Peyer's patch (tissue), 4 donors: ENCODE measurements at regions not wholly inside any gene's neighbourhood (a gene's known extent, or its start where the extent isn't known, plus 50 kb on each side); places are given as distances from the start of the nearest gene placed in this dataset.

Experiments
- POLR2A ChIP-seq, 2 donors: fragments of 450-650 bp; IDR thresholded peaks; one replicate each; pipeline ENCODE4 v1.5.1; 2017; ENCODE audit warnings: antibody characterized with exemption in 2 of 2, mild to moderate bottlenecking in 2 of 2, moderate library complexity in 2 of 2
- TF ChIP-seq, protein P1 (sequence below), 6 experiments: fragments of 450-650 bp in 4 of 6; fragments of 200-600 bp in 2 of 6; sonication (generic) in 1 of 6; IDR thresholded peaks; one replicate each; pipeline ENCODE4 v1.5.1; 2017 to 2019; ENCODE audit warnings: antibody characterized with exemption in 6 of 6, mild to moderate bottlenecking in 3 of 6, moderate library complexity in 1 of 6

DNA sequence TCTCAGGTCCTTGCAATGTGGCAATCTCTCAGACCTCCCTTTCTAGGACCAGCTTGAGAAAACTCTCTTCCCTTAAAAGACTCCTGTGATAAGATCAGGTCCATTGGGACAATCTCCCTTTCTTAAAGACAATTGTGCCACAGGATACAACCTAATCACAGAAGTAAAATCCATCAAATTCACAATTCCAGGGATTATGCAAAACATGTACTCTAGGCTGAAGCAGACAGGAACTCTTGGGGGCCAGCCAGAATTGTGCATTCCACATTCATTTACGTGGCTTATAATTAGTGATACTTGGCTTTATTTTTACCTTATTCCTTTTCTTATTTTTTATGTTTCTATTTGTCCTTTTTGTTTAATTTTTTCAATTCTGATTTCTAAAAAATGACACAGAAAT lies 257.9 kb downstream of the KLF12 start:
- TF ChIP-seq, protein P1, sequence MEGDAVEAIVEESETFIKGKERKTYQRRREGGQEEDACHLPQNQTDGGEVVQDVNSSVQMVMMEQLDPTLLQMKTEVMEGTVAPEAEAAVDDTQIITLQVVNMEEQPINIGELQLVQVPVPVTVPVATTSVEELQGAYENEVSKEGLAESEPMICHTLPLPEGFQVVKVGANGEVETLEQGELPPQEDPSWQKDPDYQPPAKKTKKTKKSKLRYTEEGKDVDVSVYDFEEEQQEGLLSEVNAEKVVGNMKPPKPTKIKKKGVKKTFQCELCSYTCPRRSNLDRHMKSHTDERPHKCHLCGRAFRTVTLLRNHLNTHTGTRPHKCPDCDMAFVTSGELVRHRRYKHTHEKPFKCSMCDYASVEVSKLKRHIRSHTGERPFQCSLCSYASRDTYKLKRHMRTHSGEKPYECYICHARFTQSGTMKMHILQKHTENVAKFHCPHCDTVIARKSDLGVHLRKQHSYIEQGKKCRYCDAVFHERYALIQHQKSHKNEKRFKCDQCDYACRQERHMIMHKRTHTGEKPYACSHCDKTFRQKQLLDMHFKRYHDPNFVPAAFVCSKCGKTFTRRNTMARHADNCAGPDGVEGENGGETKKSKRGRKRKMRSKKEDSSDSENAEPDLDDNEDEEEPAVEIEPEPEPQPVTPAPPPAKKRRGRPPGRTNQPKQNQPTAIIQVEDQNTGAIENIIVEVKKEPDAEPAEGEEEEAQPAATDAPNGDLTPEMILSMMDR (IDR thresholded peaks at IDR 0.05): no peak
- no peak for TF ChIP-seq POLR2A (IDR thresholded peaks at IDR 0.05)
